Keratinocyte (primary cell): ENCODE measurements at regions not wholly inside any gene's neighbourhood (a gene's known extent, or its start where the extent isn't known, plus 50 kb on each side); places are given as distances from the start of the nearest gene placed in this dataset.

Experiments
- DNase-seq: peaks from one replicate; pipeline ENCODE4 v3.0.0-alpha.2; 2011; ENCODE audit warnings: low read depth, missing footprints, low spot score
- FAIRE-seq: peaks from 2 replicates; lab custom pipeline; 2011; peaks lifted over from hg19 to GRCh38; lab: Jason Lieb, UNC
- H2AFZ ChIP-seq: 2 replicates; pipeline ENCODE4 v1.6.0; 2012; ENCODE audit warnings: low read length, control low read depth, inconsistent platforms; ENCODE audit not compliant: control insufficient read depth
- H3K27ac ChIP-seq: 2 replicates; pipeline ENCODE4 v1.5.1; 2011; ENCODE audit warnings: low read length; ENCODE audit not compliant: control insufficient read depth, insufficient read depth
- H3K27me3 ChIP-seq: 3 replicates; pipeline ENCODE4 v1.6.0; 2011; ENCODE audit warnings: low read length; ENCODE audit not compliant: control insufficient read depth, insufficient read depth; ENCODE audit errors: extremely low read depth
- H3K36me3 ChIP-seq, 2 experiments: 2 replicates in 1 of 2; 3 replicates in 1 of 2; pipeline ENCODE4 v1.5.1; 2011; ENCODE audit warnings: low read length in 2 of 2, mild to moderate bottlenecking in 1 of 2; ENCODE audit not compliant: control insufficient read depth in 2 of 2, insufficient read depth in 2 of 2; ENCODE audit errors: extremely low read depth in 1 of 2
- H3K4me1 ChIP-seq: 3 replicates; pipeline ENCODE4 v1.5.1; 2011; ENCODE audit warnings: low read length; ENCODE audit not compliant: control insufficient read depth, insufficient read depth; ENCODE audit errors: extremely low read depth
- H3K4me2 ChIP-seq: 3 replicates; pipeline ENCODE4 v1.6.0; 2011; ENCODE audit warnings: low read depth, low read length; ENCODE audit not compliant: control insufficient read depth, insufficient read depth; ENCODE audit errors: extremely low read depth
- H3K4me3 ChIP-seq, 3 experiments: fragments of 200-600 bp in 1 of 3; sonication (generic) in 1 of 3; 2 replicates in 2 of 3; 3 replicates in 1 of 3; pipeline ENCODE4 v1.5.1; 2011 to 2016; ENCODE audit warnings: low read length in 3 of 3, mild to moderate bottlenecking in 3 of 3, control low read depth in 2 of 3, inconsistent platforms in 1 of 3, low read depth in 1 of 3, mixed read lengths in 1 of 3, mixed run types in 1 of 3, moderate library complexity in 1 of 3; ENCODE audit not compliant: control insufficient read depth in 2 of 3, insufficient read depth in 2 of 3; ENCODE audit errors: extremely low read depth in 1 of 3
- H3K79me2 ChIP-seq: 2 replicates; pipeline ENCODE4 v1.6.0; 2012; ENCODE audit warnings: low read length; ENCODE audit not compliant: control insufficient read depth, insufficient read depth
- H3K9ac ChIP-seq: 3 replicates; pipeline ENCODE4 v1.6.0; 2011; ENCODE audit warnings: low read length; ENCODE audit not compliant: control insufficient read depth, insufficient read depth; ENCODE audit errors: extremely low read depth
- H3K9me1 ChIP-seq: 3 replicates; pipeline ENCODE4 v1.6.0; 2011; ENCODE audit warnings: low read length; ENCODE audit not compliant: control insufficient read depth, insufficient read depth; ENCODE audit errors: extremely low read depth
- H3K9me3 ChIP-seq: 2 replicates; pipeline ENCODE4 v1.5.1; 2012; ENCODE audit warnings: low read depth, low read length; ENCODE audit not compliant: control insufficient read depth
- H4K20me1 ChIP-seq: 3 replicates; pipeline ENCODE4 v1.6.0; 2011; ENCODE audit warnings: low read length; ENCODE audit not compliant: control insufficient read depth, insufficient read depth; ENCODE audit errors: extremely low read depth
- CTCF ChIP-seq, 3 experiments: IDR thresholded peaks in 1 of 3; conservative IDR thresholded peaks in 1 of 3; optimal IDR thresholded peaks in 1 of 3; 2 replicates in 2 of 3; 3 replicates in 1 of 3; pipeline versions ENCODE3 to v1.5.1; 2011; ENCODE audit warnings: low read length in 3 of 3, mild to moderate bottlenecking in 3 of 3, moderate library complexity in 2 of 3, control low read depth in 1 of 3, inconsistent platforms in 1 of 3; ENCODE audit not compliant: insufficient read depth in 2 of 3; ENCODE audit errors: extremely low read depth in 1 of 3
- EZH2 ChIP-seq: IDR thresholded peaks from one replicate; pipeline ENCODE4 v1.6.1; 2012; ENCODE audit warnings: inconsistent platforms, mild to moderate bottlenecking, low read length, moderate library complexity
- dilution Hi-C: fragments of 300-500 bp; cut with MboI; formaldehyde crosslinking; loops from one replicate; pipeline ENCODE4 v1.7.0; 2020; ENCODE audit warnings: low sequenced_read_pairs; ENCODE audit not compliant: extremely low pct_ligation_motif_present

GRCh38 chr11:71145368-71145767, 107.0 kb downstream of the SHANK2 start:
- Histone ChIP-seq H3K4me1 (no peaks in the 10 kb centered on the region), H3K27ac (no peak overlapping the region), H2AFZ (no peak overlapping the region), H3K27me3 (peaks cover 7% of the 10 kb centered on the region), H3K79me2 (no peaks in the 10 kb centered on the region), H3K9me1 (no peaks in the 10 kb centered on the region), H3K9ac (no peak overlapping the region), H3K4me3 (no peak overlapping the region), H3K36me3 (no peaks in the 10 kb centered on the region), H3K9me3 (no peaks in the 10 kb centered on the region), H4K20me1 (no peaks in the 10 kb centered on the region), H3K4me2 (no peak overlapping the region)
- no peak for FAIRE-seq
- TF ChIP-seq CTCF (optimal IDR thresholded peaks at IDR 0.05 in 1 of 3, IDR thresholded peaks at IDR 0.05 in 1 of 3, conservative IDR thresholded peaks at IDR 0.05 in 1 of 3; ENCODE audit: extremely low read depth in 1 of 3, insufficient read depth in 2 of 3, low read length in 3 of 3) (no peak), EZH2 (no peak)
- DNase-seq, result no peak
- dilution Hi-C loops, result no loop called here

GRCh38 chr11:71144736-71145135, 107.6 kb downstream of the SHANK2 start:
- H3K4me1 ChIP-seq, result no peaks in the 10 kb centered on the region
- no peaks in the 10 kb centered on the region for H3K9me3 ChIP-seq
- no peak overlapping the region for H3K9ac ChIP-seq
- H3K4me2 ChIP-seq, result no peak overlapping the region
- H3K27me3 ChIP-seq, result peaks cover 11% of the 10 kb centered on the region
- no peaks in the 10 kb centered on the region for H4K20me1 ChIP-seq
- no peaks in the 10 kb centered on the region for H3K79me2 ChIP-seq
- no peaks in the 10 kb centered on the region for H3K9me1 ChIP-seq
- H3K4me3 ChIP-seq, result no peak overlapping the region
- TF ChIP-seq EZH2 (no peak), CTCF (optimal IDR thresholded peaks at IDR 0.05 in 1 of 3, IDR thresholded peaks at IDR 0.05 in 1 of 3, conservative IDR thresholded peaks at IDR 0.05 in 1 of 3; ENCODE audit: extremely low read depth in 1 of 3, insufficient read depth in 2 of 3, low read length in 3 of 3) (no peak)
- no peaks in the 10 kb centered on the region for H3K36me3 ChIP-seq
- FAIRE-seq (no peak), DNase-seq (no peak)
- no peak overlapping the region for H3K27ac ChIP-seq
- dilution Hi-C loops, result no loop called here
- no peak overlapping the region for H2AFZ ChIP-seq
